K562 (cell line): ENCODE measurements at regions not wholly inside any gene's neighbourhood (a gene's known extent, or its start where the extent isn't known, plus 50 kb on each side); places are given as distances from the start of the nearest gene placed in this dataset.

Source experiments
- ATAC-seq: fragments of 200-7000 bp; cut with Tn5 transposase; 3 replicates; pipeline ENCODE4 v1.9.1; 2020; ENCODE audit warnings: moderate library complexity
- BruUV-seq: library from RNA; stranded (reverse); fragments of 400-500 nt; replicated peaks from 2 replicates; lab custom pipeline; 2021; lab: Mats Ljungman, UMichigan
- CTCF ChIA-PET: fragments of 300-600 bp; formaldehyde crosslinking; extraction: SDS; loops from one replicate; lab custom pipeline; 2021; ENCODE audit warnings: low intra/inter-chr PET ratio; lab: Yijun Ruan, JAX
- POLR2A ChIA-PET: fragments of 300-600, 350-650 bp; sonication (Branson Sonifier 250); formaldehyde crosslinking; extraction: SDS; loops from one replicate; lab custom pipeline; 2021; ENCODE audit warnings: antibody characterized with exemption, inconsistent platforms; lab: Yijun Ruan, JAX
- DNase-seq, 4 experiments: peaks; one replicate each; pipeline versions ENCODE4 v3.0.0 to v3.0.0-alpha.2; 2011 to 2018; ENCODE audit warnings: low spot score in 3 of 4, mixed read lengths in 3 of 4; ENCODE audit errors: extremely low read depth in 1 of 4
- FAIRE-seq: peaks from 2 replicates; lab custom pipeline; 2011; peaks lifted over from hg19 to GRCh38; lab: Jason Lieb, UNC
- H2AFZ ChIP-seq: 2 replicates; pipeline ENCODE4 v1.6.0; 2011; ENCODE audit warnings: low read depth, low read length, control low read depth, inconsistent platforms
- H3K27ac ChIP-seq: fragments of 200-600 bp; 3 replicates; pipeline ENCODE4 v1.8.0; 2011; ENCODE audit warnings: low read depth, mild to moderate bottlenecking, control low read depth, inconsistent platforms, low read length, moderate library complexity, mixed read lengths; ENCODE audit errors: extremely low read depth
- H3K27me3 ChIP-seq, 2 experiments: fragments of 300-600 bp in 1 of 2; 2 replicates in 1 of 2; 3 replicates in 1 of 2; pipeline versions ENCODE4 v1.6.0 to v1.8.0; 2011; ENCODE audit warnings: inconsistent platforms in 2 of 2, low read length in 2 of 2, mild to moderate bottlenecking in 1 of 2, mixed read lengths in 1 of 2, moderate library complexity in 1 of 2; ENCODE audit not compliant: control insufficient read depth in 2 of 2, insufficient read depth in 2 of 2
- H3K36me3 ChIP-seq: fragments of 300-600 bp; 3 replicates; pipeline ENCODE4 v1.8.0; 2011; ENCODE audit warnings: mild to moderate bottlenecking, low read length, inconsistent platforms; ENCODE audit not compliant: control insufficient read depth, insufficient read depth
- H3K4me1 ChIP-seq, 2 experiments: fragments of 200-600 bp in 1 of 2; replicated peaks in 1 of 2; 2 replicates in 1 of 2; 3 replicates in 1 of 2; pipeline versions ENCODE4 v1.5.1 to v1.8.0; 2011; ENCODE audit warnings: inconsistent platforms in 2 of 2, low read length in 2 of 2, mild to moderate bottlenecking in 1 of 2, mixed read lengths in 1 of 2, moderate library complexity in 1 of 2; ENCODE audit not compliant: control insufficient read depth in 2 of 2, insufficient read depth in 2 of 2
- H3K4me2 ChIP-seq: 2 replicates; pipeline ENCODE4 v1.6.1; 2011; ENCODE audit warnings: low read length, control low read depth, inconsistent platforms, mixed read lengths; ENCODE audit not compliant: insufficient read depth
- H3K4me3 ChIP-seq: fragments of 200-600 bp; sonication (generic), shearing (Covaris generic); 2 replicates; pipeline ENCODE4 v1.5.1; 2016; ENCODE audit warnings: control low read depth, inconsistent platforms
- H3K79me2 ChIP-seq: fragments of 200-600 bp; 3 replicates; pipeline ENCODE4 v1.8.0; 2011; ENCODE audit warnings: low read length, inconsistent platforms; ENCODE audit not compliant: control insufficient read depth, insufficient read depth
- H3K9ac ChIP-seq, 2 experiments: 2 replicates each; pipeline versions ENCODE4 v1.6.0 to v1.6.1; 2011; ENCODE audit warnings: low read depth in 2 of 2, low read length in 2 of 2, control low read depth in 1 of 2, inconsistent platforms in 1 of 2, mild to moderate bottlenecking in 1 of 2, mixed read lengths in 1 of 2; ENCODE audit not compliant: insufficient read depth in 1 of 2
- H3K9me1 ChIP-seq: one replicate; pipeline ENCODE4 v1.6.0; 2011; ENCODE audit warnings: inconsistent platforms, mild to moderate bottlenecking, low read length, moderate library complexity; ENCODE audit not compliant: control insufficient read depth, insufficient read depth
- H3K9me3 ChIP-seq: replicated peaks from 2 replicates; pipeline ENCODE4 v1.5.1; 2011; ENCODE audit warnings: low read depth, low read length, inconsistent platforms; ENCODE audit not compliant: control insufficient read depth, insufficient read depth
- H4K20me1 ChIP-seq: replicated peaks from 2 replicates; pipeline ENCODE4 v1.6.1; 2011; ENCODE audit warnings: low read length, inconsistent platforms, mixed read lengths; ENCODE audit not compliant: control insufficient read depth, insufficient read depth
- BHLHE40 ChIP-seq: IDR thresholded peaks from 2 replicates; pipeline ENCODE4 v1.6.1; 2011; ENCODE audit warnings: low read length, improper control_type of control experiment
- CBFA2T3 ChIP-seq: fragments of 450-650 bp; IDR thresholded peaks from 2 replicates; pipeline ENCODE4 v1.6.1; 2017
- DACH1 ChIP-seq: fragments of 450-650 bp; IDR thresholded peaks from 2 replicates; pipeline ENCODE4 v1.6.1; 2018; ENCODE audit not compliant: partially characterized antibody
- GABPA ChIP-seq: fragments of 200-800 bp; sonication (Bioruptor generic); conservative IDR thresholded peaks from 2 replicates; pipeline ENCODE4 v1.6.1; 2016; ENCODE audit warnings: low read depth, missing genetic modification characterization, missing compliant biosample characterization
- HDAC2 ChIP-seq: fragments of 450-650 bp; IDR thresholded peaks from 2 replicates; pipeline ENCODE4 v1.6.1; 2016; ENCODE audit warnings: mild to moderate bottlenecking
- HDGF ChIP-seq: fragments of 450-650 bp; IDR thresholded peaks from 2 replicates; pipeline ENCODE4 v1.6.1; 2016
- HOXB6 ChIP-seq: fragments of 250-450 bp; sonication (Bioruptor Pico); IDR thresholded peaks from 2 replicates; pipeline ENCODE4 v1.5.1; 2022; ENCODE audit warnings: mild to moderate bottlenecking, borderline replicate concordance
- KDM5B ChIP-seq: fragments of 200-600 bp; sonication (generic); IDR thresholded peaks from 2 replicates; pipeline ENCODE4 v1.6.1; 2012; ENCODE audit warnings: low read depth, mild to moderate bottlenecking, moderate library complexity, low read length, control low read depth, inconsistent platforms; ENCODE audit not compliant: insufficient replicate concordance
- MCM3 ChIP-seq: fragments of 450-650 bp; IDR thresholded peaks from 2 replicates; pipeline ENCODE4 v1.6.1; 2016
- MCM7 ChIP-seq, 2 experiments: fragments of 450-650 bp; IDR thresholded peaks; 2 replicates each; pipeline ENCODE4 v1.6.1; 2016 to 2018
- NCOA1 ChIP-seq: fragments of 450-650 bp; IDR thresholded peaks from 2 replicates; pipeline ENCODE4 v1.6.1; 2016; ENCODE audit warnings: low read depth
- RFX7 ChIP-seq: fragments of 250-450 bp; sonication (Bioruptor Pico); IDR thresholded peaks from 2 replicates; pipeline ENCODE4 v1.5.1; 2021; ENCODE audit warnings: mild to moderate bottlenecking
- ZNF174 ChIP-seq: fragments of 250-450 bp; sonication (Bioruptor Pico); IDR thresholded peaks from 2 replicates; pipeline ENCODE4 v1.4.0; 2020; ENCODE audit warnings: mild to moderate bottlenecking
- ZNF311 ChIP-seq: fragments of 250-450 bp; sonication (Bioruptor Pico); IDR thresholded peaks from 2 replicates; pipeline ENCODE4 v1.4.0; 2020; ENCODE audit warnings: mild to moderate bottlenecking, moderate library complexity
- ZNF507 ChIP-seq: conservative IDR thresholded peaks from 2 replicates; pipeline ENCODE4 v1.6.1; 2017; ENCODE audit warnings: missing genetic modification characterization, missing compliant biosample characterization
- ZNF584 ChIP-seq: fragments of 200-800 bp; sonication (Bioruptor generic); IDR thresholded peaks from 2 replicates; pipeline ENCODE4 v1.6.1; 2016; ENCODE audit warnings: low read depth, mild to moderate bottlenecking, missing genetic modification characterization, missing compliant biosample characterization
- ZNF830 ChIP-seq: fragments of 250-450 bp; sonication (Bioruptor Pico); IDR thresholded peaks from 2 replicates; pipeline ENCODE4 v1.5.0; 2021; ENCODE audit warnings: mild to moderate bottlenecking
- WGBS: fragments of 100-300 bp; shearing (Covaris generic); methylation state at CpG from one replicate; pipeline ENCODE4 v1.1.6; 2016; ENCODE audit warnings: low coverage, mixed read lengths; ENCODE audit not compliant: insufficient coverage; ENCODE audit errors: missing lambda C conversion rate; 5-methylcytosine and 5-hydroxymethylcytosine counted together
- in situ Hi-C: fragments of 300-500 bp; cut with MboI; formaldehyde crosslinking; loops from 4 replicates; pipeline ENCODE4 v1.15.0; 2018; ENCODE audit warnings: inconsistent platforms, mixed read lengths
- intact Hi-C: fragments of 100-400 bp; cut with micrococcal nuclease; formaldehyde crosslinking; loops from 2 replicates; pipeline ENCODE4 v1.14.2; 2022
- TF ChIP-seq, protein P1 (sequence below): sonication (generic); formaldehyde crosslinking; IDR thresholded peaks from 2 replicates; pipeline ENCODE4 v1.8.1; 2023; ENCODE audit warnings: mild to moderate bottlenecking, missing genetic modification reagents

GRCh38 chr9:679462-679861 is 162.0 kb upstream of the DMRT1 start:
- H4K20me1 ChIP-seq = no peaks in the 10 kb centered on the region
- H3K9me1 ChIP-seq = no peaks in the 10 kb centered on the region
- no peak overlapping the region for H3K4me3 ChIP-seq
- ATAC-seq = no peak
- no peaks in the 10 kb centered on the region for H3K79me2 ChIP-seq
- POLR2A ChIA-PET = interaction anchor here (0.6 kb wide), 1 partner anchor 212 kb away, joined by 3 read pairs; no protein-coding TSS in a partner anchor
- no peaks in the 10 kb centered on the region for H3K4me1 ChIP-seq
- no peak overlapping the region for H3K9ac ChIP-seq
- intact Hi-C loops = no loop called here
- H3K36me3 ChIP-seq = no peaks in the 10 kb centered on the region
- no peak overlapping the region for H3K27ac ChIP-seq
- WGBS = 0% methylated on average over 5 of the region's 6 CpGs
- TF ChIP-seq BHLHE40 (no peak), MCM3 (no peak), ZNF174 (CRISPR knock-in tag) (no peak), ZNF830 (CRISPR knock-in tag) (no peak), HOXB6 (CRISPR knock-in tag) (no peak), KDM5B (no peak), RFX7 (no peak), CBFA2T3 (no peak)
- TF ChIP-seq, all 486 proteins: peak for 0
- Histone ChIP-seq H3K27me3 (no peaks in the 10 kb centered on the region), H2AFZ (no peak overlapping the region), H3K4me2 (no peak overlapping the region), H3K9me3 (no peaks in the 10 kb centered on the region)
- no TSS peak for BruUV-seq
- in situ Hi-C loops = no loop called here
- CTCF ChIA-PET = no interaction called here
- no peak for DNase-seq
- FAIRE-seq = no peak

DNA sequence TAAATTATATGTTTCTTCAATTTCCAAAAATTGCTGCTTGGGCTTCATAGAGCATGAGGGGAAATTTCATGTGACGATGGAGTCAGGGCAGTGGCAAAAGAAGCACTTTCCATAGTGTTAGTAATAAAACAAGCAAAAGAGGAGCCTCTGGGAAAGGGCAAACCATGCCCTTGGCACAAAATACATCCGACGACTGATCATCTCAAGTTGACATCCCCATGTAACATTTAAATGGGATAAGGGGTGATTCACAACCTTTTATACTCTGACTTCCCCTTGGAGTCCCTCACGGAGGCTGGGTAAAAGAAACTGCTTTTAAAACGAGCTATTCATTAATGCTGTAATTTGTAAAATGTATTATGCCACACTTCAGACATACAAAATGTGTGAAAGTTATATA is 161.4 kb upstream of the DMRT1 start:
- Histone ChIP-seq H4K20me1 (no peaks in the 10 kb centered on the region), H3K9me3 (no peaks in the 10 kb centered on the region), H3K4me1 (no peaks in the 10 kb centered on the region), H3K36me3 (no peaks in the 10 kb centered on the region), H3K9ac (no peak overlapping the region), H2AFZ (no peak overlapping the region), H3K4me3 (no peak overlapping the region), H3K79me2 (no peaks in the 10 kb centered on the region), H3K9me1 (no peaks in the 10 kb centered on the region), H3K27ac (no peak overlapping the region), H3K4me2 (no peak overlapping the region), H3K27me3 (no peaks in the 10 kb centered on the region)
- BruUV-seq = no TSS peak
- WGBS = 2% methylated on average over 5 of the region's 5 CpGs
- in situ Hi-C loops (no loop called here), intact Hi-C loops (no loop called here)
- no peak for TF ChIP-seq MCM7 (IDR thresholded peaks at IDR 0.05)
- TF ChIP-seq ZNF584 (CRISPR knock-in tag) = no peak
- TF ChIP-seq HDAC2 = no peak
- TF ChIP-seq NCOA1 = no peak
- TF ChIP-seq GABPA (tag) = no peak
- TF ChIP-seq ZNF311 = no peak
- TF ChIP-seq HDGF = no peak
- TF ChIP-seq, protein P1, sequence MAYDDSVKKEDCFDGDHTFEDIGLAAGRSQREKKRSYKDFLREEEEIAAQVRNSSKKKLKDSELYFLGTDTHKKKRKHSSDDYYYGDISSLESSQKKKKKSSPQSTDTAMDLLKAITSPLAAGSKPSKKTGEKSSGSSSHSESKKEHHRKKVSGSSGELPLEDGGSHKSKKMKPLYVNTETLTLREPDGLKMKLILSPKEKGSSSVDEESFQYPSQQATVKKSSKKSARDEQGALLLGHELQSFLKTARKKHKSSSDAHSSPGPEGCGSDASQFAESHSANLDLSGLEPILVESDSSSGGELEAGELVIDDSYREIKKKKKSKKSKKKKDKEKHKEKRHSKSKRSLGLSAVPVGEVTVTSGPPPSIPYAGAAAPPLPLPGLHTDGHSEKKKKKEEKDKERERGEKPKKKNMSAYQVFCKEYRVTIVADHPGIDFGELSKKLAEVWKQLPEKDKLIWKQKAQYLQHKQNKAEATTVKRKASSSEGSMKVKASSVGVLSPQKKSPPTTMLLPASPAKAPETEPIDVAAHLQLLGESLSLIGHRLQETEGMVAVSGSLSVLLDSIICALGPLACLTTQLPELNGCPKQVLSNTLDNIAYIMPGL (CRISPR knock-in tag) = no peak
- no peak for TF ChIP-seq DACH1
- TF ChIP-seq MCM3 = no peak
- TF ChIP-seq ZNF507 (tag) = no peak
- no peak for FAIRE-seq
- no peak for ATAC-seq
- CTCF ChIA-PET = no interaction called here
- no peak for DNase-seq
- POLR2A ChIA-PET = interaction anchor here (0.6 kb wide), 1 partner anchor 213 kb away, joined by 3 read pairs; no protein-coding TSS in a partner anchor
